HCT116 (cell line): ENCODE measurements at regions not wholly inside any gene's neighbourhood (a gene's known extent, or its start where the extent isn't known, plus 50 kb on each side); places are given as distances from the start of the nearest gene placed in this dataset.

Experiments used
- ATAC-seq: fragments of 200-7000 bp; cut with Tn5 transposase; 2 replicates; pipeline ENCODE4 v1.9.1; 2020; ENCODE audit warnings: mild to moderate bottlenecking, moderate library complexity
- BruUV-seq: library from RNA; stranded (reverse); fragments of 400-500 nt; replicated peaks from 2 replicates; lab custom pipeline; 2021; lab: Mats Ljungman, UMichigan
- CTCF ChIA-PET: fragments of 300-600 bp; sonication (Branson Sonifier 250); formaldehyde crosslinking; loops from one replicate; lab custom pipeline; 2021; ENCODE audit warnings: antibody characterized with exemption; lab: Charles Lee
- POLR2A ChIA-PET: fragments of 300-600, 350-600 bp; sonication (Branson Sonifier 250); formaldehyde crosslinking; loops from one replicate; lab custom pipeline; 2021; ENCODE audit warnings: antibody characterized with exemption; lab: Charles Lee
- RAD21 ChIA-PET, 2 experiments: fragments of 300-600 bp; sonication (Branson Sonifier 250); formaldehyde crosslinking; loops; one replicate each; lab custom pipeline; 2023; ENCODE audit warnings: low total read pairs in 2 of 2; ENCODE audit not compliant: uncharacterized antibody in 2 of 2, unreplicated experiment in 2 of 2, low non-redundant PET in 1 of 2; lab: Charles Lee
- DNase-seq: peaks from one replicate; pipeline ENCODE4 v3.0.0-alpha.2; 2010; ENCODE audit warnings: low read depth, low spot score
- H2AFZ ChIP-seq: fragments of 200-600 bp; shearing (Covaris generic), sonication (generic); 2 replicates; pipeline ENCODE4 v1.6.1; 2017; ENCODE audit warnings: low read depth, mixed run types, mixed read lengths, antibody characterized with exemption, low read length; ENCODE audit not compliant: poor library complexity, severe bottlenecking
- H3K27ac ChIP-seq: 2 replicates; pipeline ENCODE4 v1.5.1; 2012; ENCODE audit warnings: low read depth, low read length
- H3K27me3 ChIP-seq: fragments of 200-600 bp; sonication (generic); 2 replicates; pipeline ENCODE4 v1.6.1; 2016; ENCODE audit warnings: mixed run types, low read length, mixed read lengths; ENCODE audit not compliant: insufficient read depth
- H3K36me3 ChIP-seq, 2 experiments: fragments of 200-500 bp in 1 of 2; fragments of 200-600 bp in 1 of 2; sonication (Bioruptor generic) in 1 of 2; sonication (generic) in 1 of 2; 2 replicates each; pipeline versions ENCODE4 v1.5.1 to v1.6.1; 2014 to 2016; ENCODE audit warnings: low read length in 2 of 2, inconsistent platforms in 1 of 2, mixed read lengths in 1 of 2, mixed run types in 1 of 2; ENCODE audit not compliant: insufficient read depth in 2 of 2, control insufficient read depth in 1 of 2
- H3K4me1 ChIP-seq, 2 experiments: fragments of 200-600 bp in 1 of 2; sonication (generic) in 1 of 2; 2 replicates each; pipeline versions ENCODE4 v1.5.1 to v1.6.1; 2012 to 2017; ENCODE audit warnings: low read length in 2 of 2, inconsistent platforms in 1 of 2, mild to moderate bottlenecking in 1 of 2, mixed read lengths in 1 of 2, mixed run types in 1 of 2, moderate library complexity in 1 of 2; ENCODE audit not compliant: insufficient read depth in 2 of 2, control insufficient read depth in 1 of 2
- H3K4me2 ChIP-seq: fragments of 200-600 bp; sonication (generic); 2 replicates; pipeline ENCODE4 v1.6.1; 2017; ENCODE audit warnings: mixed run types, low read length, mixed read lengths
- H3K4me3 ChIP-seq, 2 experiments: fragments of 200-600 bp in 1 of 2; sonication (generic) in 1 of 2; replicated peaks in 1 of 2; 2 replicates each; pipeline ENCODE4 v1.5.1; 2011 to 2016; ENCODE audit warnings: low read length in 2 of 2, control low read depth in 1 of 2, low read depth in 1 of 2, mild to moderate bottlenecking in 1 of 2, mixed read lengths in 1 of 2, mixed run types in 1 of 2
- H3K79me2 ChIP-seq: fragments of 200-600 bp; sonication (generic); 2 replicates; pipeline ENCODE4 v1.6.1; 2017; ENCODE audit warnings: mild to moderate bottlenecking, mixed run types, low read length, moderate library complexity, mixed read lengths; ENCODE audit not compliant: insufficient read depth
- H3K9ac ChIP-seq: fragments of 200-600 bp; sonication (generic); 2 replicates; pipeline ENCODE4 v1.6.1; 2016; ENCODE audit warnings: low read length, mixed read lengths
- H3K9me2 ChIP-seq: fragments of 200-600 bp; sonication (generic), shearing (Covaris generic); 2 replicates; pipeline ENCODE4 v1.6.1; 2017; ENCODE audit warnings: mixed run types, mild to moderate bottlenecking, moderate library complexity; ENCODE audit not compliant: insufficient read depth
- H3K9me3 ChIP-seq, 2 experiments: fragments of 200-500 bp in 1 of 2; fragments of 200-600 bp in 1 of 2; sonication (Bioruptor generic) in 1 of 2; sonication (generic) in 1 of 2; 2 replicates each; pipeline ENCODE4 v1.6.1; 2014 to 2017; ENCODE audit warnings: low read length in 2 of 2, mixed read lengths in 2 of 2, inconsistent platforms in 1 of 2, low read depth in 1 of 2, mild to moderate bottlenecking in 1 of 2, mixed run types in 1 of 2, moderate library complexity in 1 of 2; ENCODE audit not compliant: control insufficient read depth in 1 of 2, insufficient read depth in 1 of 2
- H4K20me1 ChIP-seq: fragments of 200-600 bp; sonication (generic), shearing (Covaris generic); 2 replicates; pipeline ENCODE4 v1.6.1; 2017; ENCODE audit warnings: mixed run types, mild to moderate bottlenecking, moderate library complexity; ENCODE audit not compliant: insufficient read depth
- ATF3 ChIP-seq: IDR thresholded peaks from 2 replicates; pipeline ENCODE4 v1.6.1; 2012
- EZH2 ChIP-seq: fragments of 200-600 bp; sonication (generic); IDR thresholded peaks from 2 replicates; pipeline ENCODE4 v1.6.1; 2017; ENCODE audit warnings: antibody characterized with exemption, mixed run types
- FOSL1 ChIP-seq: IDR thresholded peaks from 2 replicates; pipeline ENCODE4 v1.6.1; 2012; ENCODE audit warnings: low read depth
- MAX ChIP-seq: IDR thresholded peaks from 2 replicates; pipeline ENCODE4 v1.6.1; 2012
- POLR2A ChIP-seq: IDR thresholded peaks from 2 replicates; pipeline ENCODE4 v1.7.0; 2011; ENCODE audit warnings: borderline replicate concordance; ENCODE audit not compliant: insufficient read depth, insufficient read length; ENCODE audit errors: extremely low read depth
- REST ChIP-seq: IDR thresholded peaks from 2 replicates; pipeline ENCODE4 v1.6.1; 2012; ENCODE audit warnings: low read depth
- ZNF274 ChIP-seq: fragments of 200-500 bp; sonication (Bioruptor generic); IDR thresholded peaks from 2 replicates; pipeline ENCODE4 v1.6.1; 2014; ENCODE audit warnings: mild to moderate bottlenecking, low read depth, low read length, inconsistent platforms
- intact Hi-C: fragments of 100-400 bp; cut with micrococcal nuclease; formaldehyde crosslinking; loops from 2 replicates; pipeline ENCODE4 v1.10.0; 2022

- ATAC-seq (no peak), DNase-seq (no peak)
- no peaks in the 10 kb centered on the region for H3K36me3 ChIP-seq
- CTCF ChIA-PET: no interaction called here
- no TSS peak for BruUV-seq
- no peak overlapping the region for H3K9ac ChIP-seq
- no peak overlapping the region for H2AFZ ChIP-seq
- no peak overlapping the region for H3K4me3 ChIP-seq
- H3K79me2 ChIP-seq: no peaks in the 10 kb centered on the region
- no peak overlapping the region for H3K4me2 ChIP-seq
- peaks cover 0 to 7% of the 10 kb centered on the region in 2 experiments; a peak in 2 of 4 replicates for H3K9me3 ChIP-seq
- no peaks in the 10 kb centered on the region for H3K27me3 ChIP-seq
- RAD21 ChIA-PET: no interaction called here
- H4K20me1 ChIP-seq: no peaks in the 10 kb centered on the region; the same call in 1 of the 2 replicates
- TF ChIP-seq ZNF274 (no peak), POLR2A (no peak), MAX (no peak), FOSL1 (no peak), ATF3 (no peak), REST (no peak), EZH2 (no peak)
- H3K4me1 ChIP-seq: no peaks in the 10 kb centered on the region
- H3K9me2 ChIP-seq: no peaks in the 10 kb centered on the region
- POLR2A ChIA-PET: no interaction called here
- intact Hi-C loops: no loop called here
- H3K27ac ChIP-seq: no peak overlapping the region
These were observed 560.5 kb upstream of the NRG3 start for GRCh38 chr10:81314471-81314870.
